Prostate gland (tissue), 2 donors: ENCODE measurements at regions not wholly inside any gene's neighbourhood (a gene's known extent, or its start where the extent isn't known, plus 50 kb on each side); places are given as distances from the start of the nearest gene placed in this dataset.

Experiments
- DNase-seq: peaks from one replicate; pipeline ENCODE4 v3.0.0-alpha.2; 2019; ENCODE audit warnings: low spot score
- H3K27ac ChIP-seq, 2 donors: fragments of 200-600 bp; sonication (generic); 2 replicates each; pipeline ENCODE4 v1.5.1; 2017 to 2019
- H3K27me3 ChIP-seq: fragments of 200-600 bp; sonication (generic); replicated peaks from 2 replicates; pipeline ENCODE4 v1.5.1; 2019; ENCODE audit not compliant: insufficient read depth
- H3K36me3 ChIP-seq, 2 donors: fragments of 200-600 bp; sonication (generic); 1 replicate in 1 of 2; 2 replicates in 1 of 2; pipeline versions ENCODE4 v1.5.1 to v1.8.1; 2017 to 2019
- H3K4me1 ChIP-seq: fragments of 200-600 bp; sonication (generic); replicated peaks from 2 replicates; pipeline ENCODE4 v1.5.1; 2019
- H3K4me3 ChIP-seq, 2 donors: fragments of 200-600 bp; sonication (generic); 2 replicates each; pipeline ENCODE4 v1.5.1; 2017 to 2019
- H3K9me3 ChIP-seq: fragments of 200-600 bp; sonication (generic); 2 replicates; pipeline ENCODE4 v1.5.1; 2017
- POLR2A ChIP-seq: fragments of 450-650 bp; IDR thresholded peaks from one replicate; pipeline ENCODE4 v1.6.1; 2016; ENCODE audit warnings: antibody characterized with exemption, mild to moderate bottlenecking
- POLR2AphosphoS5 ChIP-seq: sonication (generic); formaldehyde crosslinking; IDR thresholded peaks from one replicate; pipeline ENCODE4 v1.6.1; 2017; ENCODE audit warnings: antibody characterized with exemption
- WGBS: methylation state at CpG from one replicate; pipeline ENCODE4 v1.1.5; 2018; 5-methylcytosine and 5-hydroxymethylcytosine counted together
- intact Hi-C: fragments of 100-400 bp; cut with DNase I; formaldehyde crosslinking; loops from one replicate; pipeline ENCODE4 v1.14.2; 2022
- TF ChIP-seq, protein P1 (sequence below), 4 experiments: fragments of 200-600 bp in 2 of 4; fragments of 450-650 bp in 2 of 4; sonication (generic) in 2 of 4; IDR thresholded peaks; 1 replicate in 3 of 4; 2 replicates in 1 of 4; pipeline ENCODE4 v1.5.1; 2016 to 2019; ENCODE audit warnings: antibody characterized with exemption in 4 of 4, mild to moderate bottlenecking in 2 of 4, moderate library complexity in 2 of 4

DNA sequence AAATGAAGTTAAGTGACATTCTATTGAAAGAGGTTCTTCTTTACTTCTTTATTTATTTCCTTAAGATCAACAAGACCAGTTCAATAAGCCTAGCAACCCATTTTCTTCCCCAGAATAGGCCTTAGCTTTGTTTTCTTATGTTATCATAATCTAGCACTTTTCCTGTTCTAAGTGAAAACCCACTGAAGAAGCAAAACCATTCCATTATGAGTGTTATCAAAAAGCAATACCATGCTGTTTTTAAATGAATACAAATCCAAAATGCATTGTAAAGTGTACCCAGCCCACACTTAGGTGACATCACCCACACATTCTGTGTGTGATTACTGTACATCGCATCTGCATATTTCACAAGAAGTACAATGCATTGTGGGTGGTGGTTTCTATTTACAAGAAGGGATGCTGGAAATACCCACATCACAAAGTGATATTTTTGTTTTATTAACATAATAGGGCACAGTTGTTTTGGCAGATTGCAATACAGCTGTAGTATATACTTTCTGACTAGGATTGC, 679.5 kb downstream of the KCNJ3 start:
- intact Hi-C loops: no loop called here
- TF ChIP-seq, protein P1, sequence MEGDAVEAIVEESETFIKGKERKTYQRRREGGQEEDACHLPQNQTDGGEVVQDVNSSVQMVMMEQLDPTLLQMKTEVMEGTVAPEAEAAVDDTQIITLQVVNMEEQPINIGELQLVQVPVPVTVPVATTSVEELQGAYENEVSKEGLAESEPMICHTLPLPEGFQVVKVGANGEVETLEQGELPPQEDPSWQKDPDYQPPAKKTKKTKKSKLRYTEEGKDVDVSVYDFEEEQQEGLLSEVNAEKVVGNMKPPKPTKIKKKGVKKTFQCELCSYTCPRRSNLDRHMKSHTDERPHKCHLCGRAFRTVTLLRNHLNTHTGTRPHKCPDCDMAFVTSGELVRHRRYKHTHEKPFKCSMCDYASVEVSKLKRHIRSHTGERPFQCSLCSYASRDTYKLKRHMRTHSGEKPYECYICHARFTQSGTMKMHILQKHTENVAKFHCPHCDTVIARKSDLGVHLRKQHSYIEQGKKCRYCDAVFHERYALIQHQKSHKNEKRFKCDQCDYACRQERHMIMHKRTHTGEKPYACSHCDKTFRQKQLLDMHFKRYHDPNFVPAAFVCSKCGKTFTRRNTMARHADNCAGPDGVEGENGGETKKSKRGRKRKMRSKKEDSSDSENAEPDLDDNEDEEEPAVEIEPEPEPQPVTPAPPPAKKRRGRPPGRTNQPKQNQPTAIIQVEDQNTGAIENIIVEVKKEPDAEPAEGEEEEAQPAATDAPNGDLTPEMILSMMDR (IDR thresholded peaks at IDR 0.05): no peak
- TF ChIP-seq POLR2AphosphoS5 (no peak), POLR2A (no peak)
- no peak for DNase-seq
- WGBS: 97% methylated on average over 1 of the region's 1 CpG
- no peaks in the 10 kb centered on the region for H3K4me1 ChIP-seq
- H3K36me3 ChIP-seq: no peaks in the 10 kb centered on the region
- no peak overlapping the region for H3K27ac ChIP-seq
- H3K9me3 ChIP-seq: no peaks in the 10 kb centered on the region
- no peak overlapping the region for H3K4me3 ChIP-seq
- no peaks in the 10 kb centered on the region for H3K27me3 ChIP-seq

DNA sequence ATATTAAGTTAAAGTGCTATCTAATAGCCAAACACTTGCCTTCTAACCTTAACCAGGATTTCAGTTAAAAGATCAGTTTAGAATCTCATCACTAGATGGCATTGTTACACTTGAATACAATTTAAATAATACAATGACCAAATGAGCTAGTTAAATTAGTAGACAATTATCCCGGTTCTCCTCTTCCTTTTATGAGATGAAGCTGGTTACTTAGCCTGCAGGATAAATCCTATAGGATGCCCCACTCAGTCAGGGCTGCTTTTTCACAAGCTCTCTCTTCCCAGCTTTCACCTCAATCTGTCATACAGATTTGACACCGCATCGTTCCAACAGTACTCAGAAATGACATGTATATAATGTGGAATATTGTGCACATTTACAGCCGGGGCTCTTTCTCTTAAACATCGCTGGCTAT, 678.8 kb downstream of the KCNJ3 start:
- intact Hi-C loops: no loop called here
- no peak overlapping the region for H3K27ac ChIP-seq
- WGBS: 64% methylated on average over 5 of the region's 5 CpGs
- H3K27me3 ChIP-seq: no peaks in the 10 kb centered on the region
- TF ChIP-seq POLR2A (no peak), POLR2AphosphoS5 (no peak)
- TF ChIP-seq, protein P1 (IDR thresholded peaks at IDR 0.05): peak in 2 of 4 experiments; percentile 39 to 50
- no peak overlapping the region for H3K4me3 ChIP-seq
- no peak for DNase-seq
- H3K36me3 ChIP-seq: no peaks in the 10 kb centered on the region
- H3K9me3 ChIP-seq: no peaks in the 10 kb centered on the region
- H3K4me1 ChIP-seq: no peaks in the 10 kb centered on the region

DNA sequence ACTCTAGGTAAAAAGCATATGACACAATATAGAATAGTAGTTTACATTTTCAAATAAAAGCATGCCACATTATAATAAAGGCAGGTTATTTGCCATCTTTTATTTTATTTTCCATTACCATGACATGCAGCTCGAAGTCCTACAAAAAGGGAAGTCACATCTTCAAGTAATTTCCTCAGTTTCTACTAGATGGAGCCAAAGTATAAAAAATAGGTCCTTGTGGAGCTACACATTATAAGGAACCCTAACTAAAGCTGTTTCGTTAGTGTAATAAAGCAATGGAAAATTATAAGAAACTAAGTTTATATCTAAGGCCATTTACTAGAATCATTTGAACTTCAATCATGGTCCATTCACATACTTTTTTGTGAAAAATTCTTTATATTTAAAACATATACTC, 674.5 kb downstream of the KCNJ3 start:
- Histone ChIP-seq H3K27ac (no peak overlapping the region), H3K4me3 (no peak overlapping the region), H3K27me3 (no peaks in the 10 kb centered on the region), H3K4me1 (no peaks in the 10 kb centered on the region), H3K36me3 (no peaks in the 10 kb centered on the region), H3K9me3 (no peaks in the 10 kb centered on the region)
- DNase-seq: no peak
- TF ChIP-seq POLR2A (no peak), POLR2AphosphoS5 (no peak)
- TF ChIP-seq, protein P1 (IDR thresholded peaks at IDR 0.05): no peak
- intact Hi-C loops: loop anchor here (5.0 kb wide), 1 partner anchor 1819 kb away; no protein-coding TSS in a partner anchor
- 28% methylated on average over 2 of the region's 2 CpGs for WGBS

DNA sequence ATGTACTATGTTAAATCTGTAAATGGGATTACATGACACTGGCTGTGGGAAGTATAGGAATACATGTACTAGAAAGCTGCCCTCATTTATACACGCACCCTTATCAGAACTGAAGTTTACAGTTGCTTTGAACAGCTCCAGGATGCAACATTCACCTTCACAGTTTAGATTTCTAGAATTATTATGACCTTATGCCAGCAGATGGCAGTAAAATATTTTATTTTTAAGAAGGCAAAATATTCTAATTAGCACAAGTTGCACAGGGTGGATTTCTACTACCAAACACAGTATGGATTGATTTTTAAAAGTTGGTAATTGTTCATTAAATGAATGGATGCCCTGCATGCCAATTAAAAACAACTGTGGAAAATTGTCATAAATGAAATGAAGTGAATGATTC, 670.4 kb downstream of the KCNJ3 start:
- no peaks in the 10 kb centered on the region for H3K9me3 ChIP-seq
- 7% methylated on average over 1 of the region's 1 CpG for WGBS
- TF ChIP-seq POLR2AphosphoS5 (no peak), POLR2A (no peak)
- TF ChIP-seq, protein P1 (IDR thresholded peaks at IDR 0.05): peak in 2 of 4 experiments; percentile 21 to 22

DNA sequence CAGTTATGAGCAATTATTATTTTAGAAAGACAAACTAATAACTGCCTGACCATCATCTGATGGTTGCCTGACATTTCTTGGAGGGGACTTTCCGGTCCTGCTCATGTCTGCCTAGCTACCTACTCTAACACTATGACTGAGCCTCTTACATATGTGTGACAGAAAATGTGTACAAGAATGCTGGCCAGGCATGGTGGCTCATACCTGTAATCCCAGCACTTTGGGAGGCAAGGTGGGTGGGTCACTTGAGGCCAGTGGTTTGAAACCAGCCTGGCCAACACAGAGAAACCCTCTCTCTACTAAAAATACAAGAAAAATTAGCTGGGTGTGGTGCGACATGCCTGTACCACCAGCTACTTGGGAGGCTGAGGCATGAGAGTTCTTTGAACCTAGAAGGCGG, 666.3 kb downstream of the KCNJ3 start:
- no peak overlapping the region for H3K4me3 ChIP-seq
- intact Hi-C loops: no loop called here
- TF ChIP-seq POLR2A: no peak
- TF ChIP-seq, protein P1 (IDR thresholded peaks at IDR 0.05): no peak
- WGBS: 87% methylated on average over 3 of the region's 3 CpGs
- H3K9me3 ChIP-seq: no peaks in the 10 kb centered on the region
- no peaks in the 10 kb centered on the region for H3K4me1 ChIP-seq
- no peak for DNase-seq
- H3K27me3 ChIP-seq: no peaks in the 10 kb centered on the region
- H3K36me3 ChIP-seq: no peaks in the 10 kb centered on the region
- H3K27ac ChIP-seq: no peak overlapping the region

More for the DNA sequence above, 670.4 kb downstream of the KCNJ3 start:
- no peak overlapping the region for H3K27ac ChIP-seq
- intact Hi-C loops: no loop called here
- no peaks in the 10 kb centered on the region for H3K36me3 ChIP-seq
- DNase-seq: no peak
- no peak overlapping the region for H3K4me3 ChIP-seq
- no peaks in the 10 kb centered on the region for H3K4me1 ChIP-seq
- no peaks in the 10 kb centered on the region for H3K27me3 ChIP-seq
